CD4-positive, alpha-beta T cell (primary cell): ENCODE measurements at regions not wholly inside any gene's neighbourhood (a gene's known extent, or its start where the extent isn't known, plus 50 kb on each side); places are given as distances from the start of the nearest gene placed in this dataset.
"Not testable (repeated sequence)": the region's sequence is repeated elsewhere in the genome, so short reads cannot be mapped to it uniquely, and the experiment has no call there.

ENCODE experiments used
- ATAC-seq: fragments of 200-7000 bp; cut with Tn5 transposase; one replicate; pipeline ENCODE4 v1.10.0; 2022; ENCODE audit warnings: mild to moderate bottlenecking; ENCODE audit not compliant: poor library complexity
- CTCF ChIA-PET: fragments of 350-600 bp; sonication (Branson Sonifier 250); formaldehyde crosslinking; loops from one replicate; lab custom pipeline; 2021; ENCODE audit warnings: antibody characterized with exemption, inconsistent platforms; lab: Charles Lee
- POLR2A ChIA-PET: fragments of 350-600 bp; sonication (Branson Sonifier 250); formaldehyde crosslinking; loops from one replicate; lab custom pipeline; 2021; ENCODE audit warnings: antibody characterized with exemption, inconsistent platforms; lab: Charles Lee
- DNase-seq, 14 experiments: peaks; one replicate each; pipeline ENCODE4 v3.0.0-alpha.2; 2013 to 2020; ENCODE audit warnings: mixed read lengths in 2 of 14
- H3K27ac ChIP-seq, 2 donors: one replicate each; pipeline versions ENCODE4 v1.5.1 to v1.7.0; 2013; ENCODE audit warnings: low read length in 2 of 2, low read depth in 1 of 2, mild to moderate bottlenecking in 1 of 2
- H3K27me3 ChIP-seq, 2 experiments: 1 replicate in 1 of 2; 2 replicates in 1 of 2; pipeline versions ENCODE4 v1.6.1 to v1.7.0; 2013; ENCODE audit warnings: low read length in 2 of 2, control low read depth in 1 of 2, mild to moderate bottlenecking in 1 of 2, moderate library complexity in 1 of 2; ENCODE audit not compliant: insufficient read depth in 2 of 2, control insufficient read depth in 1 of 2
- H3K36me3 ChIP-seq: one replicate; pipeline ENCODE4 v1.6.1; 2013; ENCODE audit warnings: low read length, control low read depth; ENCODE audit not compliant: insufficient read depth
- H3K4me1 ChIP-seq: one replicate; pipeline ENCODE4 v1.6.1; 2013; ENCODE audit warnings: low read length, control low read depth; ENCODE audit not compliant: insufficient read depth
- H3K4me3 ChIP-seq: one replicate; pipeline ENCODE4 v1.5.1; 2013; ENCODE audit warnings: mild to moderate bottlenecking, low read length, moderate library complexity
- H3K9me3 ChIP-seq, 2 experiments: 1 replicate in 1 of 2; 2 replicates in 1 of 2; pipeline versions ENCODE4 v1.6.1 to v1.7.0; 2013; ENCODE audit warnings: low read length in 2 of 2, mild to moderate bottlenecking in 2 of 2, control low read depth in 1 of 2, moderate library complexity in 1 of 2; ENCODE audit not compliant: control insufficient read depth in 1 of 2, insufficient read depth in 1 of 2
- H3K27ac Mint-ChIP-seq: one replicate; pipeline ENCODE4 v1.8.0; 2020; ENCODE audit warnings: mixed read lengths
- H3K27me3 Mint-ChIP-seq: one replicate; pipeline ENCODE4 v1.8.0; 2021; ENCODE audit warnings: mixed read lengths
- H3K36me3 Mint-ChIP-seq: one replicate; pipeline ENCODE4 v1.8.0; 2021; ENCODE audit warnings: low read depth, mixed read lengths
- H3K4me1 Mint-ChIP-seq: one replicate; pipeline ENCODE4 v1.8.0; 2021; ENCODE audit warnings: low read depth, mixed read lengths
- H3K4me3 Mint-ChIP-seq: one replicate; pipeline ENCODE4 v1.8.0; 2020; ENCODE audit warnings: mild to moderate bottlenecking, mixed read lengths
- H3K9me3 Mint-ChIP-seq: one replicate; pipeline ENCODE4 v1.8.0; 2020; ENCODE audit warnings: mixed read lengths
- intact Hi-C, 2 experiments: fragments of 100-400 bp; cut with DNase I in 1 of 2; cut with micrococcal nuclease in 1 of 2; formaldehyde crosslinking; loops; one replicate each; pipeline versions ENCODE4 v1.15.1 to v1.9.0; 2023 to 2025; cut with DNase I, micrococcal nuclease
- TF ChIP-seq, protein P1 (sequence below): fragments of 200-600 bp; IDR thresholded peaks from one replicate; pipeline ENCODE4 v1.8.0; 2022; ENCODE audit warnings: antibody characterized with exemption, mild to moderate bottlenecking

- H3K27me3 ChIP-seq, H3K9me3 Mint-ChIP-seq, H3K36me3 ChIP-seq, ATAC-seq, H3K27me3 Mint-ChIP-seq, H3K4me3 ChIP-seq, intact Hi-C loops, H3K27ac ChIP-seq, H3K4me1 ChIP-seq, H3K4me1 Mint-ChIP-seq, CTCF ChIA-PET, POLR2A ChIA-PET, H3K4me3 Mint-ChIP-seq, H3K9me3 ChIP-seq, H3K27ac Mint-ChIP-seq: not testable (repeated sequence)
- H3K36me3 Mint-ChIP-seq = peaks cover 14% of the 10 kb centered on the region
- peak in 3 of 14 experiments; percentile 14 to 33 (median 24) for DNase-seq
- TF ChIP-seq, protein P1, sequence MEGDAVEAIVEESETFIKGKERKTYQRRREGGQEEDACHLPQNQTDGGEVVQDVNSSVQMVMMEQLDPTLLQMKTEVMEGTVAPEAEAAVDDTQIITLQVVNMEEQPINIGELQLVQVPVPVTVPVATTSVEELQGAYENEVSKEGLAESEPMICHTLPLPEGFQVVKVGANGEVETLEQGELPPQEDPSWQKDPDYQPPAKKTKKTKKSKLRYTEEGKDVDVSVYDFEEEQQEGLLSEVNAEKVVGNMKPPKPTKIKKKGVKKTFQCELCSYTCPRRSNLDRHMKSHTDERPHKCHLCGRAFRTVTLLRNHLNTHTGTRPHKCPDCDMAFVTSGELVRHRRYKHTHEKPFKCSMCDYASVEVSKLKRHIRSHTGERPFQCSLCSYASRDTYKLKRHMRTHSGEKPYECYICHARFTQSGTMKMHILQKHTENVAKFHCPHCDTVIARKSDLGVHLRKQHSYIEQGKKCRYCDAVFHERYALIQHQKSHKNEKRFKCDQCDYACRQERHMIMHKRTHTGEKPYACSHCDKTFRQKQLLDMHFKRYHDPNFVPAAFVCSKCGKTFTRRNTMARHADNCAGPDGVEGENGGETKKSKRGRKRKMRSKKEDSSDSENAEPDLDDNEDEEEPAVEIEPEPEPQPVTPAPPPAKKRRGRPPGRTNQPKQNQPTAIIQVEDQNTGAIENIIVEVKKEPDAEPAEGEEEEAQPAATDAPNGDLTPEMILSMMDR = peak; percentile 14
These were observed 75.4 kb upstream of the LPCAT1 start for GRCh38 chr5:1598950-1599737.

DNA sequence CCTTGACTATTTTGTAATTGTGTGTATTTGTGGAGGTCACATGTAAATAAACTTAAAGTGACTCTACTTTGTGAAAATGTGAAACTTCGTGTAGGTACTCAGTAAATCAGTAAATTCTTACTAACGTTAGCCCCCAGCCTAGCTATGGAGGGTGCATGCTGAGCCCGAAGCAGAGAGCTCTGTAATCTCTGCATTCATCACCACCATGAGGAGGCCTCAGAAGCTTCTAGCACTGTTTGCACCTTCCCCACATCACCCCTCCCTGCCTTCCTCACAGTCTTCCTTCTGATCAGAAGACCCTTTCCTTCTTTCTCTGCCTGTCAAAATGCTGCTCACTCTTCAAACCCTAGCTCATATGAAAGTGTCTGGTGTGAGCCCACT is 73.3 kb upstream of the LPCAT1 start:
- peak in 4 of 14 experiments; percentile 2 to 29 (median 20) for DNase-seq

DNA sequence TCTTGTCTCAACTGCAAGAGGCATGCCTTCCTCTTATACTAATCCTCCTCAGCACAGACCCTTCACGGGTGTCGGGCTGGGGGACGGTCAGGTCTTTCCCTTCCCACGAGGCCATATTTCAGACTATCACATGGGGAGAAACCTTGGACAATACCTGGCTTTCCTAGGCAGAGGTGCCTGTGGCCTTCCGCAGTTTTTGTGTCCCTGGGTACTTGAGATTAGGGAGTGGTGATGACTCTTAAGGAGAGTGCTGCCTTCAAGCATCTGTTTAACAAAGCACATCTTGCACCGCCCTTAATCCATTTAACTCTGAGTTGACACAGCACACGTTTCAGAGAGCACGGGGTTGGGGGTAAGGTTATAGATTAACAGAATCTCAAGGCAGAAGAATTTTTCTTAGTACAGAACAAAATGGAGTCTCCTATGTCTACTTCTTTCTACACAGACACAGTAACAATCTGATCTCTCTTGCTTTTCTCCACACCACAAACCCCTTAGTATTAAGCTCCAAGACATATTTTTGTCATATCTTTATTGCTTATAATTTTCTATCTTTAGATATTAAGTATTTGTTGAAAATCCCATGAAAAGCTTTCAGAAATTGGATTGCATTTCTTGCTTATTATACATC is 72.8 kb upstream of the LPCAT1 start:
- intact Hi-C loops, H3K36me3 ChIP-seq, H3K9me3 ChIP-seq, H3K27me3 ChIP-seq, H3K27ac Mint-ChIP-seq, H3K27me3 Mint-ChIP-seq, H3K4me1 Mint-ChIP-seq, H3K27ac ChIP-seq, H3K9me3 Mint-ChIP-seq, H3K4me3 Mint-ChIP-seq, POLR2A ChIA-PET, ATAC-seq, H3K4me3 ChIP-seq, DNase-seq: not testable (repeated sequence)
- H3K36me3 Mint-ChIP-seq = peaks cover 22% of the 10 kb centered on the region
- CTCF ChIA-PET = interaction anchor here (0.7 kb wide), 1 partner anchor 10 kb away, joined by 3 read pairs; no protein-coding TSS in a partner anchor
- peaks cover 10% of the 10 kb centered on the region for H3K4me1 ChIP-seq

More for the DNA sequence above, 73.3 kb upstream of the LPCAT1 start:
- H3K27me3 Mint-ChIP-seq, H3K36me3 ChIP-seq, H3K27ac Mint-ChIP-seq, H3K27me3 ChIP-seq, POLR2A ChIA-PET, H3K4me1 Mint-ChIP-seq, H3K9me3 ChIP-seq, H3K4me3 Mint-ChIP-seq, H3K4me3 ChIP-seq, H3K9me3 Mint-ChIP-seq, H3K27ac ChIP-seq, intact Hi-C loops: not testable (repeated sequence)
- H3K4me1 ChIP-seq = peaks cover 10% of the 10 kb centered on the region
- peak; percentile 75 for ATAC-seq
- peaks cover 18% of the 10 kb centered on the region for H3K36me3 Mint-ChIP-seq
- CTCF ChIA-PET = interaction anchor here (0.7 kb wide), 1 partner anchor 9 kb away, joined by 3 read pairs; no protein-coding TSS in a partner anchor
